HG03097 (cell line): ENCODE measurements at regions not wholly inside any gene's neighbourhood (a gene's known extent, or its start where the extent isn't known, plus 50 kb on each side); places are given as distances from the start of the nearest gene placed in this dataset.

Source experiments
- ATAC-seq: cut with Tn5 transposase; IDR thresholded peaks from one replicate; pipeline ENCODE4 v1.9.1; 2021; ENCODE audit not compliant: unreplicated experiment, low FRiP score

DNA sequence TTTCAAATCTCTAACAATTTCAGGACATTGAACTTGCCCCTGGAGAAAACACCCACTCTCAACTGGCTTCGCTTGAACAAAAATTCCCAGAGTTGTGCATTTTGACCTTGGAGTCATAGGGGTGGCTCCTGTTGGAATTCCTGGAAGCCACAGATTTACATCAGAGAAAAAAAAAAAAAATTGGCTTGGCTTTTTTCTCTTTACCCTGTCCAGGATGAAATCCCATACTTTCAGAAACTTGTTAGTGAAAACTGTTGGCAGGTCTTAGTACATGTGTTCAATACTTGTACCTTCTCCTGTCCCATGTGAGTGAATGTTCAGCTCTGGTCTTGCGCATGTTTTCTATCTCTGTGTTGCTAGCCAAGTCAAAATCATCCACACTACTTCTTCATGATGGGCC, 228.8 kb downstream of the TGFB2 start:
- ATAC-seq, result no peak

DNA sequence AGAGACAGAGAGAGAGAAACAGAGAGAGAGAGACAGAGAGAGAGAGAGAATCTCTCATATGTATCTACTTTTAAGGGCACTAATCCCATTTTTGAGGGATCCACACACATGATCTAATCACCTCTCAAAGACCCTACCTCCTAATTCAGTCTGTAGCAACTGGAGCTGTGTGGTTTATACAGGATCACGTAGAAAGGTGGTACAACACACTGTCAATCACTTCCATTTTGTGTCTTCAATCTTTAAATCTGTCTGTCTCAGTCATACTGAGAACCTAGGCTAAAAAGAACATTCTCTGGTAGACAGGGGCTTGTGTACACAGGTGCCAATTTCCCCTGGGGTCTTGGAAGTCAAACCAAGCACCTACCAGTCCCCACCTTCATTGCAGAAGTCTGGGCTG, 229.9 kb downstream of the TGFB2 start:
- ATAC-seq, result no peak

- no peak for ATAC-seq
Measured at GRCh38 chr1:218575856-218576255, 230.7 kb downstream of the TGFB2 start.

DNA sequence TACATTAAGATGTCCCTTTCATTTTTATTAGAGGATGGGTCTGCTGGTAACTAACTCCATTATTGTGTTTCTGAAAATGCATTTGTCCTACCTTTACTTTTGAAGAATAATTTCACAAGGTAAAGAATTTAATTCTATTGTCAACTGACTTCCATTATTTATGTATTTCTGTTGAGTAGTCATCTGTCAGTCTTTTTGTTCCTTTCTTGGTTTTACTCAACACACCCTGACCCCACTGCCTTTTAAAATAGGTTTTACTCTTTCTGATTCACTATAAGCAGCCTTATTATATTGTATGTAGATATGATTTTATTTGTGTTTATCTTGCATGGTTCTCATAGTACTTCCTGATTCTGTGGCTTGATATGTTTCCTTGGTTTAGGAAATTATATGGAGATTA, 237.5 kb downstream of the TGFB2 start:
- no peak for ATAC-seq

- no peak for ATAC-seq
Measured at GRCh38 chr1:218584418-218585155, 239.5 kb downstream of the TGFB2 start.

DNA sequence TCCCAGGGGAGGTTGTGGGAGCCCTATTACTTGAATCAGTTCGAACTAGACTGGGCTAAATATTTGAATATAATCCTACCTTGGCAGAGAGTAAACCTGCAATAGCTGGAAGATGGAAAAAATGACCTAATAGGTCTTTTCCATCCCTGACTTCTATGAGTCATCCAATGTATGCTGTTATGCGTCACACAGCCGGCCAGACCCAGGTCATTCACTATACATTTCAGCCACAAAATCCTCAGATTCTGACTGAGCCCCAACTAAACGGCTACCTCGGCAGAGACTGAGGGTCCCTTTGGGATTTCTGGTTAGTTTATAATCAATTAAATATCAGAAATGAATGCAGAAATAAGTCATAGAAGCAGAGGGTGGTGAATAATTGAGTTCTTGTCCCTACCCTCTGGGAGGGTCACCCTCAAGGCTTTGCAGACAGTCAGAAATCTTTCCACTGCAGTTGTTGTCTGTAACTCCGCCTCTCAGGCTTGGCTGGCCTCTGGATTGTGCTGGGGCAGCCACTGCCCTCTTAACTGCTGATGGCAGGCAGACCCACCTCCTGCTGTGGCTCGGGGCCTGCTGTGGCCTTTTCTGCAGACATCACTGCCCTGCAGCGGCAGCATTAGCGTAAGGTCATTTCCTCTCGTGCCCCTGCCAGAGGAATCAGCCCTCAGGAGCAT, 240.5 kb downstream of the TGFB2 start:
- ATAC-seq, result no peak

GRCh38 chr1:218587900-218588299, 242.8 kb downstream of the TGFB2 start:
- no peak for ATAC-seq

DNA sequence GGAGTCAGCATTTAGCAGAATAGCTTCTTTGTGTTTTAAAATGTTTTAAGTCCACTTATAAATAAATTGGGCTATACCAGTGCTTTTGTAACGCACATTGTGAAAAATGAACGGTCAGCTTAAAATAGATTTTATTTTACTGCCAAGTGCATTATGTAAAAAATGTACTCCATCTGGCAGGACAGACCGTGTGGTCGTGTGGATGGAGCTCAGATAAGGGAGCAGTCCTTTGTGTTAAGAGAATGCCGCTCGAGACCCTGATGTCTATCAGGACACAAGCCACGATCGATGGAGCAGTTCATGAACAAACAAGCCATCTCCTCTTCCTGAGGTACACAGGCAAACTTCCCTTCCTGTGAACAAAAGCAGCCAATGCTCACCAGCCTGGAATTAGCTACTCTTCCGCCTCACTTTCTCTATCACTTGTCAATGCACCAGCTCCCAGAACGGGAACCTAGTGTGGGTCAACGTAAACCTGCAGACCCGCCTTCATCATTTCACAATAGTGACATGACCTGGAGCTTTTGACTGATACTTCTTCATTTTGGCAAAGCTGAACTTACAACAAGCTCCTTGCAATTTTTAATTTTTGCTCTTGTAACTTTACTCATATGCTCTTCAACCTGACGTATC, 243.5 kb downstream of the TGFB2 start:
- ATAC-seq, result no peak

DNA sequence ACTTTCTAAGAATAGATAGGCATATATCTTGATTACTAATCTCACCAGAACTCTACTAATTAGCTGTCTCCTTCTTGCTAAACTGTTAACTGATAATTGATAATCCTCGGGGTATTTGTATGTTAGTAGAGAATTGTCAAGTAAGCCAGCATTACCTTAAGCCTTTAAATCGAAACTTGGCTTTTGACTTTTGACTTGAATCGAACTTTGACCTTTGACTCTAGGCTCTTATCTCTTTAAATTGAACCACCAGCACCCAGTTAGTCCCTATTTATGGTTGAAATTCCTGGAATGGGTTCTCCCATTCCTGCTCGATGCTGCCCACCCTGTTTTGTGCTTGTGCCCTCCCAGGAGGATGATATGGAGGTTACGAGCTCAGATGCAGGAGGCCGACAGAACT, 244.4 kb downstream of the TGFB2 start:
- ATAC-seq, result no peak

DNA sequence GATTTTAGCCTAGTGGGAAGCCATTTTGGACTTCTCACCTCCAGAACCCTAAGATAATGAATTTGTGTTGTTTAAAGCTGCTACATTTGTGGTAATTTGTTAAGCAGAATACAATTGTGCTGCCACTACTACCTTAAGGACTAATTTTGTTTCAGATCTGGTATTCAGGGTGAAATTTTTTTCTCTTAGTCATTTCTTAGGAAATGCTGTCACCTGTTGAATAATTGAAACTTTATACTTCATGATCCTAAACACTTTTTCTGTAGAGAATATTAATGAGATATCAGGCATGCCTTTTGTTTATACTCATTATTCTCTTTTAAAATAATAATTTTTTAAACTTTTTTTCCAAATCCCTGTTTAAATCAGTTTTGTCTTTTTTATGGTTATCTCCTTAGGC, 246.8 kb downstream of the TGFB2 start:
- no peak for ATAC-seq

- no peak for ATAC-seq
Measured at GRCh38 chr1:218592688-218593087, 247.6 kb downstream of the TGFB2 start.

- ATAC-seq, result no peak
Measured at GRCh38 chr1:218600968-218601367, 255.8 kb downstream of the TGFB2 start.

DNA sequence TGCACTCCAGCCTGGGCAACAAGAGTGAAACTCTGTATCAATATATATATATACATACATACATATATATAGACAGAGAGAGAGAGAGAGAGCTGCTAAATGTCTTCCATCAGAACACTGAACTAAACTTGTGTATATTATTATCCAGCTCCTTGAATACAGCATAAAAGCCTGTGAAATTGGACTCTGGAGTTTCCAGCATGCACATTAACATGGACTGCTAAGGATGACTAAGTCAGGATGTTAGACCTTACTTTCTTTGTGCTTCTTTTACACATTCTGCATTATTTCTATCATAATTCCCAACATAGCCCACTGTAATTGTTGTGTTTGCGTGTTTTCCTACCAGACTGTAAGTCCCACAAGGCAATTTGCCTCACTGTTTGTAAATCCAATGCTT, 259.1 kb downstream of the TGFB2 start:
- ATAC-seq, result no peak

GRCh38 chr1:218611916-218612585, 266.9 kb downstream of the TGFB2 start:
- ATAC-seq, result no peak

DNA sequence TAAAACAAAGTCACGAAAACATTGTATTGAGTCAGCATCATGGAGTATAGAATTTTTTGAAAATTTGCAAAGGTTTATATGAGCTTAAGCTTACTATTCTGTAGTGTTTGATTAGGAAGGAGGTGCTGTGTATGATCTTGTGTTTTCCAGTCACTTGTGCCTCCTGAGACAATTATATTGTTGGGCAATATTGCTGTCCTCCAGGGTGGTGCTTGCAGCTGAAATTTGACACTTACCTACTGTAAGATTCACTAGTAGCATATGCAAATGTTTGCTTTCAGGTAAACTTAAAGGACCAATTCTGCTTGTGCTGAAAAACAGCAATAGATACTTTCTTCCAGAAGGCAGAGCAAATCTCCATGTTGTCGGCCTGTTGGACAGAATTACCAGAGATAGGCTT, 268.0 kb downstream of the TGFB2 start:
- ATAC-seq, result no peak

GRCh38 chr1:218614031-218614430, 268.9 kb downstream of the TGFB2 start:
- ATAC-seq, result no peak

GRCh38 chr1:218616681-218617080, 271.5 kb downstream of the TGFB2 start:
- ATAC-seq, result no peak

- no peak for ATAC-seq
Measured at GRCh38 chr1:218617986-218618385, 272.9 kb downstream of the TGFB2 start.

- no peak for ATAC-seq
Measured at GRCh38 chr1:218620956-218621355, 275.8 kb downstream of the TGFB2 start.

GRCh38 chr1:218624052-218624451, 278.9 kb downstream of the TGFB2 start:
- no peak for ATAC-seq

DNA sequence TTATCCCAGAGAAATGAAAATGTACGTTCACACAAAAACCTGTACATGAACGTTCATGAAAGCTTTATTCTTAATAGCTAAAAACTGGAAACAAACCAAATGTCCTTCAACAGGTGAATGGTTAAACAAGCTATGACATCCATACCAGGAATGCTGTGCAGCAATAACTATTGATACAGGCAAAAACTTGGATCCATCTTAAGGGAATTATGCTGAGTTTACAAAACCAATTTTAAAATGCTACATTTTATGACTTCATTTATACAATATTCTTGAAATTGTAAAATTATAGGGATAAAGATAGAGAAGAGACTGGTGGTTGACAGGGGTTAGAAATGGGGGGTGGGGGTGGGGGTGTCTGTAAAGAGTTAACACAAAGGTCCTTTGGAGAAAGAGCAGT, 280.3 kb downstream of the TGFB2 start:
- ATAC-seq, result no peak
